IMR-90 (cell line): ENCODE measurements at regions not wholly inside any gene's neighbourhood (a gene's known extent, or its start where the extent isn't known, plus 50 kb on each side); places are given as distances from the start of the nearest gene placed in this dataset.

Experiments
- ATAC-seq: fragments of 200-7000 bp; cut with Tn5 transposase; 2 replicates; pipeline ENCODE4 v1.9.1; 2020; ENCODE audit warnings: low read depth, mild to moderate bottlenecking, moderate library complexity
- BruUV-seq: library from RNA; stranded (reverse); fragments of 400-500 nt; replicated peaks from 2 replicates; lab custom pipeline; 2021; lab: Mats Ljungman, UMichigan
- CTCF ChIA-PET: fragments of 300-600 bp; formaldehyde crosslinking; extraction: SDS; loops from one replicate; lab custom pipeline; 2021; ENCODE audit warnings: antibody characterized with exemption; lab: Yijun Ruan, JAX
- POLR2A ChIA-PET: fragments of 300-600 bp; sonication (Branson Sonifier 250); formaldehyde crosslinking; loops from one replicate; lab custom pipeline; 2022; ENCODE audit warnings: antibody characterized with exemption; ENCODE audit not compliant: unreplicated experiment; lab: Charles Lee
- DNase-seq: peaks from one replicate; pipeline ENCODE4 v3.0.0; 2013
- H2AFZ ChIP-seq: replicated peaks from 2 replicates; pipeline ENCODE3; 2013; ENCODE audit warnings: low read length, mild to moderate bottlenecking; ENCODE audit not compliant: poor library complexity
- H2AK5ac ChIP-seq: 2 replicates; pipeline ENCODE4 v1.6.1; 2013; ENCODE audit warnings: low read depth, low read length, inconsistent platforms
- H2AK9ac ChIP-seq: replicated peaks from 2 replicates; pipeline ENCODE3; 2013; ENCODE audit warnings: mild to moderate bottlenecking, low read depth, low read length, moderate library complexity; ENCODE audit not compliant: poor library complexity
- H2BK120ac ChIP-seq: 2 replicates; pipeline ENCODE4 v1.6.1; 2013; ENCODE audit warnings: low read depth, low read length, inconsistent platforms
- H2BK15ac ChIP-seq: 3 replicates; pipeline ENCODE4 v1.6.1; 2013; ENCODE audit warnings: low read depth, low read length, inconsistent platforms
- H2BK20ac ChIP-seq: 2 replicates; pipeline ENCODE4 v1.6.1; 2013; ENCODE audit warnings: low read depth, mild to moderate bottlenecking, inconsistent platforms, low read length, moderate library complexity
- H2BK5ac ChIP-seq: 2 replicates; pipeline ENCODE4 v1.6.1; 2013; ENCODE audit warnings: mild to moderate bottlenecking, low read depth, low read length, inconsistent platforms; ENCODE audit not compliant: poor library complexity, severe bottlenecking
- H3K14ac ChIP-seq: replicated peaks from 2 replicates; pipeline ENCODE4 v1.6.1; 2013; ENCODE audit warnings: low read depth, low read length, inconsistent platforms
- H3K18ac ChIP-seq: 2 replicates; pipeline ENCODE4 v1.6.1; 2013; ENCODE audit warnings: low read depth, low read length, control low read depth
- H3K23ac ChIP-seq: 2 replicates; pipeline ENCODE4 v1.6.1; 2013; ENCODE audit warnings: low read depth, low read length, inconsistent platforms
- H3K27ac ChIP-seq: 2 replicates; pipeline ENCODE4 v1.5.1; 2013; ENCODE audit warnings: mild to moderate bottlenecking, control low read depth, low read length; ENCODE audit not compliant: insufficient read depth
- H3K27me3 ChIP-seq: 2 replicates; pipeline ENCODE4 v1.6.1; 2013; ENCODE audit warnings: low read length; ENCODE audit not compliant: control insufficient read depth, insufficient read depth
- H3K36me3 ChIP-seq: 2 replicates; pipeline ENCODE4 v1.6.1; 2013; ENCODE audit warnings: low read length, mixed read lengths; ENCODE audit not compliant: control insufficient read depth, insufficient read depth
- H3K4ac ChIP-seq: 2 replicates; pipeline ENCODE4 v1.6.1; 2013; ENCODE audit warnings: low read depth, low read length, inconsistent platforms
- H3K4me1 ChIP-seq: 2 replicates; pipeline ENCODE4 v1.6.1; 2013; ENCODE audit warnings: low read length, mixed read lengths; ENCODE audit not compliant: control insufficient read depth, insufficient read depth
- H3K4me2 ChIP-seq: 2 replicates; pipeline ENCODE4 v1.6.1; 2013; ENCODE audit warnings: low read depth, mild to moderate bottlenecking, control low read depth, low read length, moderate library complexity
- H3K4me3 ChIP-seq: 2 replicates; pipeline ENCODE4 v1.5.1; 2013; ENCODE audit warnings: low read depth, mild to moderate bottlenecking, control low read depth, low read length, moderate library complexity; ENCODE audit not compliant: insufficient read depth
- H3K56ac ChIP-seq: 2 replicates; pipeline ENCODE4 v1.6.1; 2013; ENCODE audit warnings: low read length, inconsistent platforms; ENCODE audit not compliant: insufficient read depth; ENCODE audit errors: extremely low read depth
- H3K79me1 ChIP-seq, 2 experiments: 2 replicates each; pipeline ENCODE4 v1.6.1; 2013; ENCODE audit warnings: low read length in 2 of 2, inconsistent platforms in 1 of 2, low read depth in 1 of 2
- H3K9ac ChIP-seq: 2 replicates; pipeline ENCODE4 v1.6.1; 2013; ENCODE audit warnings: low read depth, low read length, control low read depth
- H3K9me1 ChIP-seq: 2 replicates; pipeline ENCODE4 v1.6.1; 2013; ENCODE audit warnings: low read length, inconsistent platforms; ENCODE audit not compliant: insufficient read depth
- H3K9me3 ChIP-seq: 2 replicates; pipeline ENCODE4 v1.6.1; 2013; ENCODE audit warnings: low read length; ENCODE audit not compliant: control insufficient read depth, insufficient read depth
- H4K20me1 ChIP-seq: 2 replicates; pipeline ENCODE4 v1.6.1; 2013; ENCODE audit warnings: low read length, inconsistent platforms; ENCODE audit not compliant: insufficient read depth
- H4K5ac ChIP-seq: 2 replicates; pipeline ENCODE4 v1.6.1; 2013; ENCODE audit warnings: mild to moderate bottlenecking, low read depth, low read length, control low read depth
- H4K8ac ChIP-seq, 2 experiments: 2 replicates each; pipeline ENCODE4 v1.6.1; 2013; ENCODE audit warnings: low read depth in 2 of 2, low read length in 2 of 2, control low read depth in 1 of 2, inconsistent platforms in 1 of 2
- H4K91ac ChIP-seq: 2 replicates; pipeline ENCODE4 v1.6.1; 2013; ENCODE audit warnings: low read depth, low read length, inconsistent platforms; ENCODE audit not compliant: insufficient read depth
- BHLHE40 ChIP-seq: fragments of 150-350 bp; IDR thresholded peaks from 2 replicates; pipeline ENCODE4 v1.6.1; 2016; ENCODE audit warnings: mild to moderate bottlenecking, low read depth, low read length
- CEBPB ChIP-seq: IDR thresholded peaks from 2 replicates; pipeline ENCODE4 v1.6.1; 2012; ENCODE audit warnings: low read depth, low read length, improper control_type of control experiment
- CHD1 ChIP-seq: IDR thresholded peaks from 2 replicates; pipeline ENCODE4 v1.6.1; 2012; ENCODE audit warnings: low read depth, low read length, improper control_type of control experiment
- CTCF ChIP-seq: conservative IDR thresholded peaks from 2 replicates; pipeline ENCODE4 v1.5.1; 2012; ENCODE audit warnings: mild to moderate bottlenecking, low read depth, low read length, improper control_type of control experiment
- FOS ChIP-seq: fragments of 150-350 bp; IDR thresholded peaks from 2 replicates; pipeline ENCODE4 v1.6.1; 2016; ENCODE audit warnings: low read depth, low read length
- MAFK ChIP-seq: IDR thresholded peaks from 2 replicates; pipeline ENCODE4 v1.6.1; 2012; ENCODE audit warnings: low read depth, low read length, improper control_type of control experiment
- MAZ ChIP-seq: IDR thresholded peaks from 2 replicates; pipeline ENCODE4 v1.6.1; 2012; ENCODE audit warnings: low read depth, mild to moderate bottlenecking, low read length, improper control_type of control experiment, moderate library complexity, borderline replicate concordance
- NFE2L2 ChIP-seq: fragments of 150-350 bp; IDR thresholded peaks from 2 replicates; pipeline ENCODE4 v1.6.1; 2016; ENCODE audit warnings: low read depth, mild to moderate bottlenecking, low read length
- POLR2A ChIP-seq: IDR thresholded peaks from 2 replicates; pipeline ENCODE4 v1.6.1; 2012; ENCODE audit warnings: mild to moderate bottlenecking, low read depth, low read length
- RAD21 ChIP-seq: IDR thresholded peaks from 2 replicates; pipeline ENCODE4 v1.6.1; 2012; ENCODE audit warnings: low read length, improper control_type of control experiment
- RCOR1 ChIP-seq: IDR thresholded peaks from 2 replicates; pipeline ENCODE4 v1.6.1; 2012; ENCODE audit warnings: mild to moderate bottlenecking, low read length, improper control_type of control experiment; ENCODE audit not compliant: insufficient replicate concordance
- RFX5 ChIP-seq: IDR thresholded peaks from 2 replicates; pipeline ENCODE4 v1.8.0; 2012; ENCODE audit warnings: low read depth, mild to moderate bottlenecking, low read length, moderate library complexity
- SMC3 ChIP-seq: fragments of 150-350 bp; IDR thresholded peaks from 2 replicates; pipeline ENCODE4 v1.6.1; 2016; ENCODE audit warnings: low read depth, mild to moderate bottlenecking, antibody characterized with exemption, low read length, moderate library complexity
- WGBS, 2 experiments: methylation state at CpG; one replicate each; pipeline versions ENCODE4 v1.1.5 to v1.1.7; 2013; ENCODE audit warnings: missing lambda C conversion rate in 2 of 2; ENCODE audit not compliant: insufficient read length in 1 of 2; ENCODE audit errors: extremely low coverage in 2 of 2; 5-methylcytosine and 5-hydroxymethylcytosine counted together
- dilution Hi-C: fragments of 300-500 bp; cut with HindIII; formaldehyde crosslinking; loops from one replicate; pipeline ENCODE4 v1.14.3; 2018; ENCODE audit warnings: low sequenced_read_pairs; ENCODE audit not compliant: unreplicated experiment
- in situ Hi-C: fragments of 300-500 bp; cut with MboI; formaldehyde crosslinking; loops from 3 replicates; pipeline ENCODE4 v1.14.3; 2019; ENCODE audit warnings: low sequenced_read_pairs, inconsistent platforms, mixed read lengths
- intact Hi-C: fragments of 100-400 bp; cut with micrococcal nuclease; formaldehyde crosslinking; loops from 2 replicates; pipeline ENCODE4 v1.10.0; 2022
- TF ChIP-seq, protein P1 (sequence below): fragments of 150-350 bp; IDR thresholded peaks from 2 replicates; pipeline ENCODE4 v1.6.1; 2016; ENCODE audit warnings: low read depth, mild to moderate bottlenecking, low read length, moderate library complexity, borderline replicate concordance

DNA sequence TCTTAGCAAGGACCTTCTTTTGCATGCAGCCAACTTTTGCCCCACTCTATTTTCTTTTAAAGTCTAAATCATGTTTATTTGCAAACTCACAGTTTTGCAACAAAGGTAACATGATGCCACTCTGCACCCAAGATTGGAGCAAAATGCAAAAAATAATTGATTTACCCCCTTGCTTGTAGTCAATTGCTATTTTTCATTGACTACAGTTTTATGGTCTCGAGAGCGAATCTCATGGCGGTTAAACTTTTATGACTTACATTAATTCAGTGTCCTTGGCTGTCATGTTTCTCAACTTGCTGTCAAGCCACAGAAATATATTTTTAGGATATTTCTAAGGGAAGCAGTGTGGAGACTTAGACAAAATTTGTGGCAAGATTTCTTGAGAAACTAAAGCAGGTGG, 110.0 kb upstream of the JCAD start:
- Histone ChIP-seq H2BK120ac (no peak overlapping the region), H3K79me1 (no peaks in the 10 kb centered on the region), H4K8ac (no peak overlapping the region), H3K36me3 (no peaks in the 10 kb centered on the region), H3K27ac (no peak overlapping the region), H3K14ac (no peak overlapping the region), H3K27me3 (no peaks in the 10 kb centered on the region), H3K18ac (no peak overlapping the region), H3K4ac (no peak overlapping the region), H3K4me3 (no peak overlapping the region), H3K4me1 (no peaks in the 10 kb centered on the region), H2BK20ac (no peak overlapping the region), H2AK9ac (no peak overlapping the region), H3K23ac (no peak overlapping the region), H3K56ac (no peak overlapping the region), H4K5ac (no peak overlapping the region), H2BK5ac (no peak overlapping the region), H3K9ac (no peak overlapping the region), H2AFZ (no peak overlapping the region), H3K4me2 (no peak overlapping the region), H3K9me3 (peaks cover 2% of the 10 kb centered on the region; the same call in 1 of the 2 replicates), H3K9me1 (no peaks in the 10 kb centered on the region), H4K20me1 (no peaks in the 10 kb centered on the region), H2AK5ac (no peak overlapping the region), H2BK15ac (no peak overlapping the region), H4K91ac (no peak overlapping the region)
- CTCF ChIA-PET = no interaction called here
- no CpG with 5 or more reads among the region's 3 CpGs for whole genome bisulfite sequencing, 2 experiments
- intact Hi-C loops (no loop called here), in situ Hi-C loops (no loop called here), dilution Hi-C loops (no loop called here)
- POLR2A ChIA-PET = no interaction called here
- no peak for ATAC-seq
- TF ChIP-seq BHLHE40 (no peak), SMC3 (no peak), RFX5 (no peak), CTCF (no peak), RCOR1 (no peak), MAZ (no peak), FOS (no peak), CEBPB (no peak), CHD1 (no peak), MAFK (no peak), RAD21 (no peak), POLR2A (no peak), NFE2L2 (no peak)
- TF ChIP-seq, protein P1, sequence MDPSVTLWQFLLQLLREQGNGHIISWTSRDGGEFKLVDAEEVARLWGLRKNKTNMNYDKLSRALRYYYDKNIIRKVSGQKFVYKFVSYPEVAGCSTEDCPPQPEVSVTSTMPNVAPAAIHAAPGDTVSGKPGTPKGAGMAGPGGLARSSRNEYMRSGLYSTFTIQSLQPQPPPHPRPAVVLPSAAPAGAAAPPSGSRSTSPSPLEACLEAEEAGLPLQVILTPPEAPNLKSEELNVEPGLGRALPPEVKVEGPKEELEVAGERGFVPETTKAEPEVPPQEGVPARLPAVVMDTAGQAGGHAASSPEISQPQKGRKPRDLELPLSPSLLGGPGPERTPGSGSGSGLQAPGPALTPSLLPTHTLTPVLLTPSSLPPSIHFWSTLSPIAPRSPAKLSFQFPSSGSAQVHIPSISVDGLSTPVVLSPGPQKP = no peak
- DNase-seq = no peak
- BruUV-seq = no TSS peak
